ENCODE measurements at regions not wholly inside any gene's neighbourhood (a gene's known extent, or its start where the extent isn't known, plus 50 kb on each side); places are given as distances from the start of the nearest gene placed in this dataset.

- Mint-ChIP-seq H3K4me3 (no peak overlapping the region), H3K9me3 (peaks cover 25% of the 10 kb centered on the region), H3K36me3 (ENCODE audit: insufficient read depth) (no peaks in the 10 kb centered on the region), H3K27me3 (ENCODE audit: low read depth) (peaks cover 1% of the 10 kb centered on the region), H3K4me1 (ENCODE audit: low read depth) (no peaks in the 10 kb centered on the region)
- ATAC-seq (no peak), DNase-seq (no peak)
These were observed 159.4 kb downstream of the COPS8 start for GRCh38 chr2:237244976-237245646.

DNA sequence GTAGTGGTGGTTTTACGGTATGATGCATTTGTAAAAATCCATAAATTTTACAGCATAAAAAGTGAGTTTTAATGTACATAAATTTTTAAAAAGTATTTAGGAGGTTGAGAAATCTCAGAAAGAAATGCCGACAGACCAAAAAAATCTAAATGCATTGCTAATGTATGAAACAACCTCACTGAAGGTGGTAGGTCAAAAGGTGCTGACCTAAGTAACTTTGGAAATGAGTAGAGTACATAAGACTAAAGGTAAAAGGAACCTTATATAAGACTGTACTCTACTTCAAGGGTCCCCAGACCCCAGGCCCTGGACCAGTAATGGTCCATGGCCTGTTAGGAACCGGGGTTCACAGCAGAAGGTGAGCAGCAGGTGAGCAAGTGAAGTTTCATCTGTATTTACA lies 163.4 kb downstream of the COL6A3 start:
- H3K4me1 Mint-ChIP-seq (ENCODE audit: low read depth): no peaks in the 10 kb centered on the region
- H3K27me3 Mint-ChIP-seq (ENCODE audit: low read depth): peaks cover 12% of the 10 kb centered on the region
- H3K9me3 Mint-ChIP-seq: no peaks in the 10 kb centered on the region
- DNase-seq (no peak), ATAC-seq (no peak)
- no peak overlapping the region for H3K4me3 Mint-ChIP-seq
- H3K36me3 Mint-ChIP-seq (ENCODE audit: insufficient read depth): no peaks in the 10 kb centered on the region

DNA sequence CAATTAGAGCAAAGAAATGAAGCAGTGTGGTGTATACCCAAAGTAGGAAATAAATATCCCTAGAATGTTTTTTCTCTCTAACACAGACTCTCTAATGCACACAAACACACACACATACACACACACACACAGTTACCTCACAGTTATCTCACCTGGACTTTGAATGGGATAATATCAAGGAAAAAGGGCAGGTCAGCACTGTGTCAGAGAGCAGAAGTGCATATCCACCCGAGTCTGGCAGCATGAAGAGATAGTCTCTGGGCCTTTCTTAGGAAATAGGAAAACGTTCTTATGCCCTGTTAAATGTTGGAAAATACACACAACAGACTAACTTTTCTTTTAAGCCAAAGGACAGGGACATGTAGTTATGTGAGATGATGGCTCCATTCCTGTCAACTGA lies 162.0 kb downstream of the COL6A3 start:
- Mint-ChIP-seq H3K27me3 (ENCODE audit: low read depth) (peaks cover 12% of the 10 kb centered on the region), H3K4me1 (ENCODE audit: low read depth) (no peaks in the 10 kb centered on the region), H3K36me3 (ENCODE audit: insufficient read depth) (no peaks in the 10 kb centered on the region), H3K4me3 (no peak overlapping the region), H3K9me3 (no peaks in the 10 kb centered on the region)
- ATAC-seq: no peak
- no peak for DNase-seq

- no peak for ATAC-seq
- H3K27me3 Mint-ChIP-seq (ENCODE audit: low read depth): peaks cover 17% of the 10 kb centered on the region
- H3K4me3 Mint-ChIP-seq: no peak overlapping the region
- H3K4me1 Mint-ChIP-seq (ENCODE audit: low read depth): peaks cover 4% of the 10 kb centered on the region
- no peaks in the 10 kb centered on the region for H3K9me3 Mint-ChIP-seq
- H3K36me3 Mint-ChIP-seq (ENCODE audit: insufficient read depth): no peaks in the 10 kb centered on the region
- no peak for DNase-seq
These were observed 160.8 kb downstream of the COL6A3 start for GRCh38 chr2:237253046-237253702.

GRCh38 chr2:237254369-237254861 lies 159.5 kb downstream of the COL6A3 start:
- ATAC-seq (no peak), DNase-seq (no peak)
- H3K4me3 Mint-ChIP-seq: no peak overlapping the region
- H3K27me3 Mint-ChIP-seq (ENCODE audit: low read depth): peaks cover 16% of the 10 kb centered on the region
- H3K36me3 Mint-ChIP-seq (ENCODE audit: insufficient read depth): no peaks in the 10 kb centered on the region
- peaks cover 4% of the 10 kb centered on the region for H3K4me1 Mint-ChIP-seq (ENCODE audit: low read depth)
- H3K9me3 Mint-ChIP-seq: no peaks in the 10 kb centered on the region

DNA sequence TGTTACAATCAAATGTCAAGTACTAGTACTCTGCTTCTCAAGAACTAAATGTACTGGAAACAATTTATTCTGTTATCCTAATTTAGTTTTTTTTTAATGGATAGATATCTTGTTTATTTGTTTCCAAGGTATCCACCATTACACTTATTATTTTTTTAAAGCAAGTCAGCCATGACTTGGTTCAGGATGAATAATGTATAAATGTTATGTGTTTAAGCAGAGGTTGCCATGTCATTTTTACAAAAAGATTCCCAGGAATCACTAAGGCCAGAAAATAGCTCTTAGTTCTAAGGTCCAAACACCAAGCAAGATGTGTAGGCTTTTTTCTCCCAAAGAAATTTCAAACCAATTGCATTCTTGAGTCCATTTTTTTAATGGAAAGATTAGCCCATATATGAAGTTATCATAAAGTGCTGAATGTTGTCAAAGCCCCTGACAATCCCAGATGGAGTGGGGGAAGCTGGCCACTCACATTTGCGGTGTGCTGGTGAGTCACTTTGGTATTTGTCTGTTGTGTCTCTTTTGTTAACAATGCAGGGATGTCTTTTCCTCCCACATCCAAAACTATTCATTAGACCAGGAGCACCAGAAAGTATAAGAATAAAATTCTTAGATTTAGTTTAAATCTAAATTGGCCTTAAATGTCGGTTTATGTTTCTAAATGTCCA lies 158.9 kb downstream of the COL6A3 start:
- H3K9me3 Mint-ChIP-seq: no peaks in the 10 kb centered on the region
- no peak for ATAC-seq
- no peak for DNase-seq
- H3K4me1 Mint-ChIP-seq (ENCODE audit: low read depth): peaks cover 4% of the 10 kb centered on the region
- H3K36me3 Mint-ChIP-seq (ENCODE audit: insufficient read depth): no peaks in the 10 kb centered on the region
- H3K27me3 Mint-ChIP-seq (ENCODE audit: low read depth): peaks cover 16% of the 10 kb centered on the region
- H3K4me3 Mint-ChIP-seq: no peak overlapping the region

GRCh38 chr2:237256887-237257286 lies 157.1 kb downstream of the COL6A3 start:
- H3K4me3 Mint-ChIP-seq: no peak overlapping the region
- peaks cover 11% of the 10 kb centered on the region for H3K27me3 Mint-ChIP-seq (ENCODE audit: low read depth)
- ATAC-seq (no peak), DNase-seq (no peak)
- H3K36me3 Mint-ChIP-seq (ENCODE audit: insufficient read depth): no peaks in the 10 kb centered on the region
- no peaks in the 10 kb centered on the region for H3K9me3 Mint-ChIP-seq
- peaks cover 4% of the 10 kb centered on the region for H3K4me1 Mint-ChIP-seq (ENCODE audit: low read depth)

- ATAC-seq (no peak), DNase-seq (no peak)
- Mint-ChIP-seq H3K36me3 (ENCODE audit: insufficient read depth) (no peaks in the 10 kb centered on the region), H3K4me3 (no peak overlapping the region), H3K27me3 (ENCODE audit: low read depth) (peaks cover 11% of the 10 kb centered on the region), H3K4me1 (ENCODE audit: low read depth) (peaks cover 4% of the 10 kb centered on the region), H3K9me3 (no peaks in the 10 kb centered on the region)
These were observed 156.5 kb downstream of the COL6A3 start for GRCh38 chr2:237257471-237257951.

GRCh38 chr2:237258116-237258515 lies 155.8 kb downstream of the COL6A3 start:
- ATAC-seq: no peak
- H3K36me3 Mint-ChIP-seq (ENCODE audit: insufficient read depth): no peaks in the 10 kb centered on the region
- no peak overlapping the region for H3K4me3 Mint-ChIP-seq
- peaks cover 4% of the 10 kb centered on the region for H3K4me1 Mint-ChIP-seq (ENCODE audit: low read depth)
- H3K27me3 Mint-ChIP-seq (ENCODE audit: low read depth): peaks cover 10% of the 10 kb centered on the region
- no peak for DNase-seq
- no peaks in the 10 kb centered on the region for H3K9me3 Mint-ChIP-seq

DNA sequence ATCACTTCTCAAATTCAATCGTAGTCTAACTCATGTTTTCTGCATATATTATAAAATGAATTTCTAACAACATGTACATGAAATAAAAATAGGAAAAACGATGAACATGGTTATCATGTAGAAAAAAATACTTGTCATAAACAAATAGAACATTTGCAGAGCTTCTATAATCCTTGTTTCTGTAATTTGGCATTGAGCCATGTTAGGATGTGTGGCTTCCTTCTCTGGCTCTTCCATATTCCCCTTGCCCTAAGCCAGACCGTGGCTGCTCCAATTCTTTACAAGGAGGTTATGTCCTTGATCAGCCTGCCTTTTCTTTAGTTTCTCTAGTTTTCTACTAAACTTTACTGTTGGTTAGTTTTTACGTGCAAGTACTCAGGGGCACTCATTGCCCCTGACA lies 155.3 kb downstream of the COL6A3 start:
- peaks cover 4% of the 10 kb centered on the region for H3K4me1 Mint-ChIP-seq (ENCODE audit: low read depth)
- peaks cover 8% of the 10 kb centered on the region for H3K27me3 Mint-ChIP-seq (ENCODE audit: low read depth)
- no peak for DNase-seq
- no peak for ATAC-seq
- H3K4me3 Mint-ChIP-seq: no peak overlapping the region
- no peaks in the 10 kb centered on the region for H3K9me3 Mint-ChIP-seq
- no peaks in the 10 kb centered on the region for H3K36me3 Mint-ChIP-seq (ENCODE audit: insufficient read depth)

GRCh38 chr2:237259201-237259600 lies 154.8 kb downstream of the COL6A3 start:
- Mint-ChIP-seq H3K4me3 (no peak overlapping the region), H3K9me3 (no peaks in the 10 kb centered on the region), H3K36me3 (ENCODE audit: insufficient read depth) (no peaks in the 10 kb centered on the region), H3K27me3 (ENCODE audit: low read depth) (peaks cover 5% of the 10 kb centered on the region), H3K4me1 (ENCODE audit: low read depth) (peaks cover 4% of the 10 kb centered on the region)
- ATAC-seq (no peak), DNase-seq (no peak)

GRCh38 chr2:237260039-237260620 lies 153.8 kb downstream of the COL6A3 start:
- Mint-ChIP-seq H3K4me3 (no peak overlapping the region), H3K27me3 (ENCODE audit: low read depth) (peaks cover 5% of the 10 kb centered on the region), H3K9me3 (no peaks in the 10 kb centered on the region), H3K36me3 (ENCODE audit: insufficient read depth) (no peaks in the 10 kb centered on the region), H3K4me1 (ENCODE audit: low read depth) (peaks cover 4% of the 10 kb centered on the region)
- no peak for DNase-seq
- no peak for ATAC-seq

GRCh38 chr2:237260686-237261085 lies 153.3 kb downstream of the COL6A3 start:
- no peak overlapping the region for H3K4me3 Mint-ChIP-seq
- ATAC-seq (no peak), DNase-seq (no peak)
- H3K4me1 Mint-ChIP-seq (ENCODE audit: low read depth): peaks cover 4% of the 10 kb centered on the region
- H3K9me3 Mint-ChIP-seq: no peaks in the 10 kb centered on the region
- peaks cover 5% of the 10 kb centered on the region for H3K27me3 Mint-ChIP-seq (ENCODE audit: low read depth)
- no peaks in the 10 kb centered on the region for H3K36me3 Mint-ChIP-seq (ENCODE audit: insufficient read depth)

- Mint-ChIP-seq H3K9me3 (no peaks in the 10 kb centered on the region), H3K4me3 (no peak overlapping the region), H3K27me3 (ENCODE audit: low read depth) (peaks cover 7% of the 10 kb centered on the region), H3K36me3 (ENCODE audit: insufficient read depth) (no peaks in the 10 kb centered on the region), H3K4me1 (ENCODE audit: low read depth) (peaks cover 4% of the 10 kb centered on the region)
- no peak for ATAC-seq
- DNase-seq: no peak
These were observed 152.6 kb downstream of the COL6A3 start for GRCh38 chr2:237261327-237261726.
